ENCODE measurements at regions not wholly inside any gene's neighbourhood (a gene's known extent, or its start where the extent isn't known, plus 50 kb on each side); places are given as distances from the start of the nearest gene placed in this dataset.

GRCh38 chr4:95641571-95641970 is 92.8 kb upstream of the UNC5C start:
- TF ChIP-seq, protein P1, sequence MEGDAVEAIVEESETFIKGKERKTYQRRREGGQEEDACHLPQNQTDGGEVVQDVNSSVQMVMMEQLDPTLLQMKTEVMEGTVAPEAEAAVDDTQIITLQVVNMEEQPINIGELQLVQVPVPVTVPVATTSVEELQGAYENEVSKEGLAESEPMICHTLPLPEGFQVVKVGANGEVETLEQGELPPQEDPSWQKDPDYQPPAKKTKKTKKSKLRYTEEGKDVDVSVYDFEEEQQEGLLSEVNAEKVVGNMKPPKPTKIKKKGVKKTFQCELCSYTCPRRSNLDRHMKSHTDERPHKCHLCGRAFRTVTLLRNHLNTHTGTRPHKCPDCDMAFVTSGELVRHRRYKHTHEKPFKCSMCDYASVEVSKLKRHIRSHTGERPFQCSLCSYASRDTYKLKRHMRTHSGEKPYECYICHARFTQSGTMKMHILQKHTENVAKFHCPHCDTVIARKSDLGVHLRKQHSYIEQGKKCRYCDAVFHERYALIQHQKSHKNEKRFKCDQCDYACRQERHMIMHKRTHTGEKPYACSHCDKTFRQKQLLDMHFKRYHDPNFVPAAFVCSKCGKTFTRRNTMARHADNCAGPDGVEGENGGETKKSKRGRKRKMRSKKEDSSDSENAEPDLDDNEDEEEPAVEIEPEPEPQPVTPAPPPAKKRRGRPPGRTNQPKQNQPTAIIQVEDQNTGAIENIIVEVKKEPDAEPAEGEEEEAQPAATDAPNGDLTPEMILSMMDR (IDR thresholded peaks at IDR 0.05; ENCODE audit: low read length, missing control alignments), result no peak
- no peak overlapping the region for H3K4me3 ChIP-seq (replicated peaks; ENCODE audit: low read depth, low read length)
- no peak for DNase-seq (ENCODE audit: low read depth)

GRCh38 chr4:95640311-95640710 is 91.5 kb upstream of the UNC5C start:
- TF ChIP-seq, protein P1 (IDR thresholded peaks at IDR 0.05; ENCODE audit: low read length, missing control alignments), result no peak
- H3K4me3 ChIP-seq (replicated peaks; ENCODE audit: low read depth, low read length), result no peak overlapping the region
- no peak for DNase-seq (ENCODE audit: low read depth)

DNA sequence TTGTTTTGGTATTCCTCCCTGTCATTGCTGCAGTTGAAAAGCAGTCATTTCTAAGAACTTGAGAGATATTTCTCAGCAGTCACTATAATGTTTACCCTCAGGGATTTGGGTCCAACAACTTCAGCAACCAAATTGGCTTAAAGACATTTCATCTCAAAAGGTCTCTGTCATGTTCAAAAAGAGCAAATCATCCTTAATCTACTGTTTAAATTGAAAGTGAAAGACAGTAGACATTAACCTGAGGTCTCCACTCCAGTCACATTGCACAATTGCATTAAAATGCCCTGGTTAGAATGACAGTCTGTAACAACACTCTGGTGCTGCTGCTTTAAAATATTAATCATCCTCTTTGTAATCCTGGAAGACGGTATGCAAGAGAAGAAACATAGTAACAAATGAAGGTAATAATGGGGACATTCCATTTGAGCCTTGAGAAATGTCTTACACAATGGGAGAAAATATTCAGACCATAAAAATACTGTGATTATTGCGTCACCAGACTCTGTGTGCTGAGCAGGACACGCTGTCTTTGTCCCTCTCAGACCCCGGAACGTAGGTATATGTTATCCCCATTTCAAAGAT is 90.2 kb upstream of the UNC5C start:
- no peak overlapping the region for H3K4me3 ChIP-seq (replicated peaks; ENCODE audit: low read depth, low read length)
- peak; percentile 75 for DNase-seq (ENCODE audit: low read depth)

GRCh38 chr4:95637043-95637600 is 88.3 kb upstream of the UNC5C start:
- TF ChIP-seq, protein P1 (IDR thresholded peaks at IDR 0.05; ENCODE audit: low read length, missing control alignments), result peak; percentile 75
- DNase-seq (ENCODE audit: low read depth), result peak; percentile 60
- H3K4me3 ChIP-seq (replicated peaks; ENCODE audit: low read depth, low read length), result no peak overlapping the region

More for the DNA sequence above, 90.2 kb upstream of the UNC5C start:
- TF ChIP-seq, protein P1 (IDR thresholded peaks at IDR 0.05; ENCODE audit: low read length, missing control alignments), result no peak

GRCh38 chr4:95636061-95636460 is 87.3 kb upstream of the UNC5C start:
- TF ChIP-seq, protein P1 (IDR thresholded peaks at IDR 0.05; ENCODE audit: low read length, missing control alignments), result no peak
- no peak overlapping the region for H3K4me3 ChIP-seq (replicated peaks; ENCODE audit: low read depth, low read length)
- no peak for DNase-seq (ENCODE audit: low read depth)

DNA sequence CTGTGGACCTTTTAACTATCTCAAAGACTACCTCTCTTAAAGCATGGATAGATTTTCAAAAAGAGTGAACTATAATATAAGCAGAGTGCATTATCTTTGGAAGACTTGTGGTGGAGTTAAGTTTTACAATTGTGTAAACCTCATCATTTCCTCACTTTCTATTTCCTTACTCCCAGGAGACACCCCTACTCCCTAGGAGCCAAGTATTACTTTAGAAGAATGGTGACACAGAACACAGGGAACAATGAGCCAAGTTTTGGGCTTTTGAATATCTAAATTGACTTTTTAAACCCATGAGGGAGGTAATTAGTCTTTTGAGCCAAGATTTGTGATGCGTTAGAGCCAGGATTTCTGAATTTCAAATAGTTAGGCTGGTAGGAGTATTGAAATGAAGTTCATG is 78.9 kb upstream of the UNC5C start:
- peak; percentile 64 for DNase-seq (ENCODE audit: low read depth)
- H3K4me3 ChIP-seq (replicated peaks; ENCODE audit: low read depth, low read length), result no peak overlapping the region
- TF ChIP-seq, protein P1 (IDR thresholded peaks at IDR 0.05; ENCODE audit: low read length, missing control alignments), result peak; percentile 1
